Bone marrow (tissue), 2 donors: ENCODE measurements at regions not wholly inside any gene's neighbourhood (a gene's known extent, or its start where the extent isn't known, plus 50 kb on each side); places are given as distances from the start of the nearest gene placed in this dataset.

Experiments used
- DNase-seq, 2 donors: peaks; one replicate each; lab custom pipeline; 2025; lab: John Stamatoyannopoulos, UW

- no peak for DNase-seq
Measured at GRCh38 chr1:239322369-239322768, 64.0 kb upstream of the CHRM3 start.

GRCh38 chr1:239321877-239322276, 64.5 kb upstream of the CHRM3 start:
- DNase-seq: no peak

GRCh38 chr1:239317948-239318347, 68.4 kb upstream of the CHRM3 start:
- no peak for DNase-seq

GRCh38 chr1:239315631-239316217, 70.6 kb upstream of the CHRM3 start:
- no peak for DNase-seq

GRCh38 chr1:239311331-239311730, 75.0 kb upstream of the CHRM3 start:
- DNase-seq: no peak

GRCh38 chr1:239308701-239309333, 77.6 kb upstream of the CHRM3 start:
- no peak for DNase-seq

- no peak for DNase-seq
Measured at GRCh38 chr1:239307886-239308285, 78.5 kb upstream of the CHRM3 start.

GRCh38 chr1:239306426-239306825, 79.9 kb upstream of the CHRM3 start:
- no peak for DNase-seq

GRCh38 chr1:239303289-239303688, 83.1 kb upstream of the CHRM3 start:
- DNase-seq: no peak

GRCh38 chr1:239302696-239303095, 83.7 kb upstream of the CHRM3 start:
- no peak for DNase-seq

- DNase-seq: no peak
Measured at GRCh38 chr1:239301251-239301650, 85.1 kb upstream of the CHRM3 start.

GRCh38 chr1:239297910-239298309, 88.5 kb upstream of the CHRM3 start:
- DNase-seq: no peak

- no peak for DNase-seq
Measured at GRCh38 chr1:239293350-239294110, 92.8 kb upstream of the CHRM3 start.

GRCh38 chr1:239288820-239289554, 97.4 kb upstream of the CHRM3 start:
- DNase-seq: no peak

GRCh38 chr1:239287296-239287695, 99.1 kb upstream of the CHRM3 start:
- DNase-seq: no peak

GRCh38 chr1:239283216-239283615, 103.2 kb upstream of the CHRM3 start:
- no peak for DNase-seq

GRCh38 chr1:239282411-239282810, 104.0 kb upstream of the CHRM3 start:
- DNase-seq: no peak

GRCh38 chr1:239276051-239276450, 110.3 kb upstream of the CHRM3 start:
- peak in 1 of 2 donors; percentile 10 for DNase-seq

- DNase-seq: no peak
Measured at GRCh38 chr1:239274242-239274830, 112.0 kb upstream of the CHRM3 start.

- DNase-seq: no peak
Measured at GRCh38 chr1:239270509-239270908, 115.9 kb upstream of the CHRM3 start.

GRCh38 chr1:239269706-239270105, 116.7 kb upstream of the CHRM3 start:
- DNase-seq: no peak

GRCh38 chr1:239268941-239269340, 117.4 kb upstream of the CHRM3 start:
- DNase-seq: no peak
